AG09319 (cell line): ENCODE measurements at regions not wholly inside any gene's neighbourhood (a gene's known extent, or its start where the extent isn't known, plus 50 kb on each side); places are given as distances from the start of the nearest gene placed in this dataset.

Experiments used
- DNase-seq: peaks from one replicate; pipeline ENCODE4 v3.0.0-alpha.2; 2010; ENCODE audit warnings: low read depth; ENCODE audit errors: extremely low read depth
- TF ChIP-seq, protein P1 (sequence below): IDR thresholded peaks from 2 replicates; pipeline ENCODE4 v1.5.1; 2011; ENCODE audit warnings: low read depth, mild to moderate bottlenecking, inconsistent platforms, low read length, moderate library complexity

- TF ChIP-seq, protein P1, sequence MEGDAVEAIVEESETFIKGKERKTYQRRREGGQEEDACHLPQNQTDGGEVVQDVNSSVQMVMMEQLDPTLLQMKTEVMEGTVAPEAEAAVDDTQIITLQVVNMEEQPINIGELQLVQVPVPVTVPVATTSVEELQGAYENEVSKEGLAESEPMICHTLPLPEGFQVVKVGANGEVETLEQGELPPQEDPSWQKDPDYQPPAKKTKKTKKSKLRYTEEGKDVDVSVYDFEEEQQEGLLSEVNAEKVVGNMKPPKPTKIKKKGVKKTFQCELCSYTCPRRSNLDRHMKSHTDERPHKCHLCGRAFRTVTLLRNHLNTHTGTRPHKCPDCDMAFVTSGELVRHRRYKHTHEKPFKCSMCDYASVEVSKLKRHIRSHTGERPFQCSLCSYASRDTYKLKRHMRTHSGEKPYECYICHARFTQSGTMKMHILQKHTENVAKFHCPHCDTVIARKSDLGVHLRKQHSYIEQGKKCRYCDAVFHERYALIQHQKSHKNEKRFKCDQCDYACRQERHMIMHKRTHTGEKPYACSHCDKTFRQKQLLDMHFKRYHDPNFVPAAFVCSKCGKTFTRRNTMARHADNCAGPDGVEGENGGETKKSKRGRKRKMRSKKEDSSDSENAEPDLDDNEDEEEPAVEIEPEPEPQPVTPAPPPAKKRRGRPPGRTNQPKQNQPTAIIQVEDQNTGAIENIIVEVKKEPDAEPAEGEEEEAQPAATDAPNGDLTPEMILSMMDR = no peak
- DNase-seq = no peak
These were observed 545.0 kb upstream of the PIK3C3 start for GRCh38 chr18:41410006-41410405.

GRCh38 chr18:41406834-41407233, 548.2 kb upstream of the PIK3C3 start:
- TF ChIP-seq, protein P1 = no peak

DNA sequence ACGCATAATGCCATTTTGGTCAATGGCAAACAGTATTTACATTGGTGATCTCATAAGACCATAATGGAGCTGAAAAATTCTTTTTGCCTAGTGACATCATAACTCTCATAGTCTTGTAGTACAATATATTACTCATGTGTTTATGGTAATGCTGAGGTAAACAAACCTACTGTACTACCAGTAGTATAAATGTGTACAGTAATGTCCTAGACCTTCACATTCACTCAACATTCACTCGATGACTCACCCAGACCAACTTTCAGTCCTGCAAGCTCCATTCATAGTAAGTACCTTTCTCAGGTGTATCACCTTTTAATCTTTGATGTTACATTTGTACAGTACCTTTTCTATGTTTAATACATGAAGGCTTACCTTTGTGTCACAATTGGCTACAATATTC, 558.2 kb upstream of the PIK3C3 start:
- TF ChIP-seq, protein P1 = no peak
- no peak for DNase-seq

More at GRCh38 chr18:41406834-41407233, 548.2 kb upstream of the PIK3C3 start:
- no peak for DNase-seq

DNA sequence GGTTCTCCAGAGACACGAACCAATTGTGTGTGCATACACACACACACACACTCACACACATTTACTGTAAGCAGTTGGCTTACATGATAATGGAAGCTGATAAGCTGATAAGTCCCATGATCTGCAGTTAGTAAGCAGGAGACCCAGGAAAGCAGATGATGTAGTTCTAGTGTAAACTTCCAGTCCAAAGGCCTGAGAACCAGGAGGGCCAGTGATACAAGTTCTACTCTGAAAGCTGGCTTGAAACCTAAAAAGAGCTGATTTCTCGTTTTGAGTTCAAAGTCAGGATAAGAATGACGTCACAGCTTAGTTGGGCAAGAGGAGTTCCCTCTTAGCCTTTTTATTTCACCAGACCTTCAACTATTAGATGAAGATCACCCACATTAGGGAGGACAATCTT, 558.8 kb upstream of the PIK3C3 start:
- no peak for DNase-seq
- TF ChIP-seq, protein P1 = no peak

- TF ChIP-seq, protein P1 = no peak
- DNase-seq = no peak
These were observed 559.3 kb upstream of the PIK3C3 start for GRCh38 chr18:41395695-41396094.

- TF ChIP-seq, protein P1 = no peak
- DNase-seq = no peak
These were observed 563.1 kb upstream of the PIK3C3 start for GRCh38 chr18:41391616-41392595.

DNA sequence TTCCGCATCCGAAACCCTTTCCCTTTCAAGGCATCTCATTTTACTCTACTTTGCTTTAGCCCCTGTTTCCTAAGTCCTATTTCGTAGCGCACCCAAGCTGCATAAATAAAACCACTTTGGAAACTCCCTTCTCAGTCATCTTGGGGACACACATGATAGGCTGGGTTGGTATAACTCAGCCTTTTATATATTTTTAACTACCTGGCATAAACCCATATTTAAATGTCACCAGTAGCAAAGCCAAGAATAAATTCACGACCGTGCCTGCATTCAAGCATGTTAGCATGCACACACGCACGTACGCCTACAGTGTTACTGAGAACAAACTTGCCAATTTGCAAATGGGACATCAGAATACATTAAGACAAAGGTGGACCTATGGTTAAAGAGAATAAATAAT, 564.7 kb upstream of the PIK3C3 start:
- TF ChIP-seq, protein P1 = no peak
- no peak for DNase-seq
